ENCODE measurements at regions not wholly inside any gene's neighbourhood (a gene's known extent, or its start where the extent isn't known, plus 50 kb on each side); places are given as distances from the start of the nearest gene placed in this dataset.

DNA sequence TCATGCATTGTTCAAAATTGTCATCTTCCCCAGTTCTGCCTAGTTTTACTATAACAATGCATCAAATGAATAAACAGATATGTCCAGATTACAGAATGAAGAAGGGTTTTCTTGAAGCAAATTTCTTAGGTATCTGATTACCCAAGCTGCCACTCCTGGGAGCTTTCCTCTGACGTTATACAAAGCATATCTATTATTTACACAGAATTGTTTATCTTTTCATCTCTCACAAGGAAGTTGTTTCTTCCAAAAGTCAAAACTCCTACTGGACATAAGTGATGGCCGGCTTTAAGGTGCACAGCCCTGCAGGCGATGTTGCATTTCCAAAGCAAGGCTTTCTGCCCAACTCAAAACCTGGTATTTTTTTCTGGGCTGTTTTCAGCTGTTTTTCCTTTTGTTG lies 73.4 kb upstream of the ANKH start (continued):
- TF ChIP-seq PAX8 (IDR thresholded peaks at IDR 0.05) (no peak), ATF3 (IDR thresholded peaks at IDR 0.05; ENCODE audit: borderline replicate concordance, extremely low read depth, low read depth, low read length) (no peak), ZNF24 (IDR thresholded peaks at IDR 0.05) (no peak), SREBF1 (IDR thresholded peaks at IDR 0.05; ENCODE audit: low read length) (no peak), ZBED1 (IDR thresholded peaks at IDR 0.05; ENCODE audit: borderline replicate concordance) (no peak)

GRCh38 chr5:14944350-14944739 lies 72.8 kb upstream of the ANKH start:
- 57% methylated on average over 4 of the region's 4 CpGs for WGBS (ENCODE audit: insufficient coverage, insufficient replicate concordance, low lambda C conversion rate, missing lambda C conversion rate)
- ATAC-seq (no peak), DNase-seq (ENCODE audit: low read depth, low spot score) (no peak), FAIRE-seq (no peak)
- Histone ChIP-seq H2AFZ (ENCODE audit: control insufficient read depth, low read depth, low read length) (no peak overlapping the region), H3K4me1 (ENCODE audit: control insufficient read depth, insufficient read depth, low read length) (no peaks in the 10 kb centered on the region), H3K9me3 (replicated peaks; ENCODE audit: control insufficient read depth, insufficient read depth, low read length) (no peaks in the 10 kb centered on the region), H3K36me3 (ENCODE audit: control insufficient read depth in 2 of 2, insufficient read depth in 2 of 2, low read length in 1 of 2) (no peaks in the 10 kb centered on the region), H3K27me3 (replicated peaks in 1 of 2; ENCODE audit: control insufficient read depth in 2 of 2, insufficient read depth in 2 of 2, low read length in 1 of 2) (no peaks in the 10 kb centered on the region; a peak in 1 of 4 replicates), H3K27ac (ENCODE audit: control insufficient read depth, insufficient read depth) (no peak overlapping the region), H3K79me2 (ENCODE audit: control insufficient read depth, insufficient read depth, low read length) (no peaks in the 10 kb centered on the region), H4K20me1 (ENCODE audit: control insufficient read depth, insufficient read depth) (no peaks in the 10 kb centered on the region), H3K4me3 (no peak overlapping the region), H3K9ac (ENCODE audit: control insufficient read depth, insufficient read depth, low read length) (no peak overlapping the region), H3K4me2 (ENCODE audit: control insufficient read depth, insufficient read depth) (no peak overlapping the region)
- RAD21 ChIA-PET (ENCODE audit: unreplicated experiment): no interaction called here
- BruUV-seq (replicated peaks): no TSS peak
- CTCF ChIA-PET: interaction anchor here (1.6 to 4.4 kb wide), 2 partner anchors 59 to 218 kb away, joined by 4 to 14 read pairs; no protein-coding TSS in a partner anchor
- TF ChIP-seq EGR1 (IDR thresholded peaks at IDR 0.05; ENCODE audit: borderline replicate concordance in 1 of 2, low read depth in 2 of 2, low read length in 2 of 2) (no peak), MXI1 (IDR thresholded peaks at IDR 0.05; ENCODE audit: low read depth, low read length) (no peak)
- POLR2A ChIA-PET: no interaction called here
- in situ Hi-C loops (cut with MboI): no loop called here
- intact Hi-C loops (cut with micrococcal nuclease; ENCODE audit: unreplicated experiment): no loop called here
- SMC1A ChIA-PET (ENCODE audit: uncharacterized antibody, unreplicated experiment): no interaction called here

GRCh38 chr5:14942212-14942611 lies 70.6 kb upstream of the ANKH start:
- RAD21 ChIA-PET (ENCODE audit: unreplicated experiment): no interaction called here
- Histone ChIP-seq H3K4me3 (no peak overlapping the region), H3K36me3 (ENCODE audit: control insufficient read depth in 2 of 2, insufficient read depth in 2 of 2, low read length in 1 of 2) (no peaks in the 10 kb centered on the region), H3K27ac (ENCODE audit: control insufficient read depth, insufficient read depth) (no peak overlapping the region), H3K27me3 (replicated peaks in 1 of 2; ENCODE audit: control insufficient read depth in 2 of 2, insufficient read depth in 2 of 2, low read length in 1 of 2) (no peaks in the 10 kb centered on the region; a peak in 1 of 4 replicates), H2AFZ (ENCODE audit: control insufficient read depth, low read depth, low read length) (no peak overlapping the region), H3K79me2 (ENCODE audit: control insufficient read depth, insufficient read depth, low read length) (no peaks in the 10 kb centered on the region), H3K4me2 (ENCODE audit: control insufficient read depth, insufficient read depth) (no peak overlapping the region), H3K9me3 (replicated peaks; ENCODE audit: control insufficient read depth, insufficient read depth, low read length) (no peaks in the 10 kb centered on the region), H3K4me1 (ENCODE audit: control insufficient read depth, insufficient read depth, low read length) (no peaks in the 10 kb centered on the region), H3K9ac (ENCODE audit: control insufficient read depth, insufficient read depth, low read length) (no peak overlapping the region), H4K20me1 (ENCODE audit: control insufficient read depth, insufficient read depth) (no peaks in the 10 kb centered on the region)
- TF ChIP-seq BCL11A (IDR thresholded peaks at IDR 0.05; ENCODE audit: low read depth, low read length): no peak
- TF ChIP-seq ZNF217 (IDR thresholded peaks at IDR 0.05): no peak
- TF ChIP-seq ASH2L (IDR thresholded peaks at IDR 0.05; ENCODE audit: borderline replicate concordance, low read depth): no peak
- no peak for TF ChIP-seq CTCF (IDR thresholded peaks at IDR 0.05 in 2 of 3, conservative IDR thresholded peaks at IDR 0.05 in 1 of 3; ENCODE audit: control insufficient read depth in 2 of 3, extremely low read depth in 1 of 3, insufficient read depth in 1 of 3, low read depth in 3 of 3, low read length in 3 of 3)
- TF ChIP-seq SREBF2 (IDR thresholded peaks at IDR 0.05; ENCODE audit: low read length): no peak
- intact Hi-C loops (cut with micrococcal nuclease; ENCODE audit: unreplicated experiment): no loop called here
- BruUV-seq (replicated peaks): no TSS peak
- in situ Hi-C loops (cut with MboI): no loop called here
- SMC1A ChIA-PET (ENCODE audit: uncharacterized antibody, unreplicated experiment): interaction anchor here (0.6 kb wide), 1 partner anchor 1739 kb away, joined by 3 read pairs; no protein-coding TSS in a partner anchor
- DNase-seq (ENCODE audit: low read depth, low spot score) (no peak), ATAC-seq (no peak), FAIRE-seq (no peak)
- POLR2A ChIA-PET: no interaction called here
- CTCF ChIA-PET: interaction anchor here (1.8 kb wide), 1 partner anchor 61 kb away, joined by 7 read pairs; no protein-coding TSS in a partner anchor
